HG02571 (cell line): ENCODE measurements at regions not wholly inside any gene's neighbourhood (a gene's known extent, or its start where the extent isn't known, plus 50 kb on each side); places are given as distances from the start of the nearest gene placed in this dataset.

Experiments
- ATAC-seq: cut with Tn5 transposase; IDR thresholded peaks from one replicate; pipeline ENCODE4 v1.9.1; 2021; ENCODE audit warnings: mild to moderate bottlenecking, moderate library complexity; ENCODE audit not compliant: unreplicated experiment

DNA sequence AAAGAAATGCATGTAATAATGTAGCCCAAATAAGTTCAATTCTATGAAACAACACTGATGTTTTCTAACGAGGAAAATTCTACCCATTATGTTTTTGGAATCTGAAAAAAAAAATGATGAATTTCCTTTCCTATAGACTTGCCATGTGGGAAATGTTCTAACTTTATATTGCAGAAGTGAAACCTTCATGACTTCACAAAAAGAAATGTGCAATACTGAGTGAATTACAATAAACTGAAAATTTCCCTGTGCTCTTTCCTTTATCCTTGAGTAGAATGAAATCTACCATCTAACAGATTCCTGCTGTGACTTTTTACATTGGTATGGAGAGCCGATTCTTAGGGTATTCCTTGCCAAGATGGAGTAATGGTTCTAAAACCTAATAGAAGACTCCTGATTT is 1622.5 kb downstream of the MAT2B start:
- ATAC-seq: no peak

DNA sequence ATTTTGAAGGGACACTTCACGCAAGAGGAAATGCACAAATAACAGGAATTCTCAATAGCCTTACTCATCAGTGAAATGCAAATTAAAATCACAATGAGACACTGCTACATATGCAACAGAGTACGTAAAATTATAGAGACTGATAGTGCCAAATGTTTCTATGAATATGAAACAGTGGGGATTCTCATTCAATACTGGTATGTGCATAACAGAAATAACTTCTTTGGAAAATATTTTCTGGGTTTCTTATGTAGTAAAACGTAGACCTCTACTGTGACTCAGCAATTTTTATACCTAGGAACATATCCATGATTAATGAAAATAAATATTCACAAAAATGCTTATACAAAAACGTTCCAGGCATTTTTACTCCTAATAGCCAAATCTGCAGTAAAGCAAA is 1625.2 kb downstream of the MAT2B start:
- no peak for ATAC-seq

DNA sequence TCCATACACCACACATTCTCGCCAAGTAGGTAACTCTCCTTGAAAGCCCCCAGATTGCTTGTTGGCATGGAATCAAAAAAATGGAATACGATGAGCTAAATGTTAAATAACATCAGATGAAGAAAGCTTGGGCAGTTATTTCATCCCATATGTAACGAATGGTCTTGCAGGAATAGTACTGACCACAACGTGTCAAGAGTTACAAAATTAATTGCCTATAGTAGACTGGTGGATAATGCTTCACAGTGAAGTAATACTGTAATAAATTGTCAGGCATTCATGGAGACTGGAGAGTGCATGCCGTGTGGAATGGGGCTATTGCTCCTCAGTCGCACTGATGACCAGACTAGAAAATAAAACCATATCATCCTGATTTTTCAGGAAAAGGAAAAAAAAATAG is 1628.7 kb downstream of the MAT2B start:
- no peak for ATAC-seq

GRCh38 chr5:165135565-165135964 is 1630.1 kb downstream of the MAT2B start:
- no peak for ATAC-seq

GRCh38 chr5:165137701-165138100 is 1632.3 kb downstream of the MAT2B start:
- no peak for ATAC-seq

DNA sequence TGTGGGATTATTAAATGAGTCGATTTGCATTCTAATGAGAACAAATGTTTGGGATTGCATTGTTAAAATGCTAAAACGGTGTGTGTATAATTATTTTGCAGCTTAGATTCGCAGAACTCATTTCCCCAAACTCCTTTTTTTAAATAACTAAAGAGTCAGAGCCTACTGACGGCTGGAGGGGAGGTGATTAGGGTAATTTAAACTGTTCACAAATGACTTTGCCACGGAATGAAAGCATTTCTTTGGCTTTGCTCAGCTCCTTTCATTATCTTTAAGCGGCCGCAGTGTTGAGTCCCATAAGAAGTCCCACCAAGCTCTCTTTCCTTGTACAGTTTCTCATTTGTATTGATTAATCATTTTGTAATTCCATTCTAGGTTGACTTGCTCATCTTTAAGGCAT is 1632.8 kb downstream of the MAT2B start:
- no peak for ATAC-seq

DNA sequence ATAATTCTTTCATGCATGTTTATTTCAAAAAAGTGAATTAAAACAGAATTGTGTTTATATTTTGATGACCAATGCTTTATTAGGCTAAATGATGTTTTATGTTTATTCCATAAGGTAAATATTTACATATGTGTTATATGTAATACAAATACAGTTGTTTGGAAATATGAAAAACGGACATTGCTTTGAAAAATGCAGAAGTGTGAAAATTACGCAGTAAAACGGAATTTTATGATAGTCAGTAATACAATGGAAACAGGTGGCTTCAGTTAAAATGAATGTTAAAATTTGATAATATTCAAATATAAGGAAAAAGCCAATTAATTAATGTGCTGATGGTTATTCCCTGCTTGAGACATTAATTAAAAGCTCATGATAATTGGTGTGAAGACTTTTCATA is 1633.8 kb downstream of the MAT2B start:
- no peak for ATAC-seq

DNA sequence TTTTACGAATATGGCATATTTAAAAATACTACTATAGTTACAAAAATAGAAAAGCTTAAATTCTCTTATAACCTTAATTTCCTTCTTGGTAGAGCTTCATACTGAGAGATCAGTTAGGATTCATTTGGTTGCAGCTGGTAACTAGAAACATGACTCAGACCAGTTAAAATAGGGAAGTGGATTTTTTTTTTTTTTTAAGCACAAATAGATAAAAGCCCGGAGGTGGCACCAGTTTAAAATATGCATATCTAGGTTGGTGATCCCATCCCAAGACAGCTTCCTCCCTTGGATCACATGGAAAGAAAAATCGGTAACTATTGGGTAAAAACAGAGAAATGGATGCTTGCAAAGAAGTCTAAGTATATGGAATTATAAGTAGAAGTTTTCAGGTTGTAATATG is 1634.3 kb downstream of the MAT2B start:
- ATAC-seq: no peak

GRCh38 chr5:165143741-165144140 is 1638.3 kb downstream of the MAT2B start:
- ATAC-seq: no peak

GRCh38 chr5:165149431-165149830 is 1644.0 kb downstream of the MAT2B start:
- ATAC-seq: no peak

- no peak for ATAC-seq
Observed at GRCh38 chr5:165152058-165152457, 1646.6 kb downstream of the MAT2B start.

DNA sequence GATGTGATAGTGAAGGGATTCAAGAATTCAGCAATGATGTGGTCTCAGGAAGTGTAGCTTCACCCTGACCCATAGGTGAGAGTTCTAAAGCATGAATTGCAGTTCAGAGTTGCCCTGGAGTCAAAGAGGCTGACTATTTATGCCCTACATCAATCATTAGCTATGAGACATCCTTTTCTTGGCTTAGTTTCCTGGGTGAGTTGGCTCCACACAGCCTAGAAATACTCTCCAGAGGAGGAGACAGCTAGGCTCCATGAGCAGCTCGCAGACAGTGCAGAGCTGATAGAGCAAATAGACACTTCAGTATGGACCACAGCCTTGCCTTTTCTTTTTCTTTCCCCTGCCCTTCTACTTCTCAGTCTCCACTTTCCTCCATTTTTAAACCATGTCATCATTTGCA is 1651.8 kb downstream of the MAT2B start:
- ATAC-seq: no peak

- no peak for ATAC-seq
Observed at GRCh38 chr5:165161204-165161603, 1655.8 kb downstream of the MAT2B start.

DNA sequence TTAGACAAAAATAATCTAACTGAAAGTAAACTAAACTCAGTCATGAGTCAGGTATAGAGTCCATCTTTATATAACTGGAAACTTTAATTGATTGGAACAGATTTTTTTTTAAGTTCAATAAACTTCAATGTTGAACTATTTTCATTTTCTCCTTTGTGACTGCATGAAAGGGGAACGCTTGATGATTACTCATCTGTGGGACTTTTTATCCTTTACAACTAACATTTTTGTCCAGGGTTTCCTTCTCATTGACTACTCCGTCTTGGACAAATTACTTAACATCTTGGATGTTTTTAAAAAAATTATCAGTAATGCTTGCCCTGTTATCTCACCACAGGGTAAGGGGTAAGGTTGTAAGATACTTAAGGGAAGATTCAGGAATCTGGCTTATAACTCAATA is 1658.4 kb downstream of the MAT2B start:
- no peak for ATAC-seq

- ATAC-seq: no peak
Observed at GRCh38 chr5:165173651-165174050, 1668.2 kb downstream of the MAT2B start.

DNA sequence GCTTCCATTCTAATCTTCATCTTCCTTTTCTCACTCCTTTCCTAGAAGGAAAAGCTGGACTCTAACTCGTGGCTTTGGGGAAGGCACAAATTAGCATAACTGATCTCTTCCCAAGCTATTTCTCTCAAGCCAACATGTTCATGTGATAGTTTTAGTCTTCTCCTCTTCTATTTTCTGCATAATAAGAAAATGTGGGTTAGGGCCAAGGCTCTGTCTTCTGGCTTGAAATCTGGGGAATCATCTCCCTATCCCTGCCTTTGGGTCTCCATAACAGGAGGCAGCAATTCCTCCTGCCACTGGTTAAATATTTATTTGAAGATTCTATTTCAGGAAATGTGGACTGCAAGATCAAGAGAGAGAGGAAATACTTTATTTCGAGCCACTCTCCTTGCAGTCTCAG is 1669.6 kb downstream of the MAT2B start:
- no peak for ATAC-seq

GRCh38 chr5:165184183-165184582 is 1678.8 kb downstream of the MAT2B start:
- no peak for ATAC-seq

GRCh38 chr5:165185716-165186115 is 1680.3 kb downstream of the MAT2B start:
- ATAC-seq: no peak

- no peak for ATAC-seq
Observed at GRCh38 chr5:165187815-165188214, 1682.4 kb downstream of the MAT2B start.

DNA sequence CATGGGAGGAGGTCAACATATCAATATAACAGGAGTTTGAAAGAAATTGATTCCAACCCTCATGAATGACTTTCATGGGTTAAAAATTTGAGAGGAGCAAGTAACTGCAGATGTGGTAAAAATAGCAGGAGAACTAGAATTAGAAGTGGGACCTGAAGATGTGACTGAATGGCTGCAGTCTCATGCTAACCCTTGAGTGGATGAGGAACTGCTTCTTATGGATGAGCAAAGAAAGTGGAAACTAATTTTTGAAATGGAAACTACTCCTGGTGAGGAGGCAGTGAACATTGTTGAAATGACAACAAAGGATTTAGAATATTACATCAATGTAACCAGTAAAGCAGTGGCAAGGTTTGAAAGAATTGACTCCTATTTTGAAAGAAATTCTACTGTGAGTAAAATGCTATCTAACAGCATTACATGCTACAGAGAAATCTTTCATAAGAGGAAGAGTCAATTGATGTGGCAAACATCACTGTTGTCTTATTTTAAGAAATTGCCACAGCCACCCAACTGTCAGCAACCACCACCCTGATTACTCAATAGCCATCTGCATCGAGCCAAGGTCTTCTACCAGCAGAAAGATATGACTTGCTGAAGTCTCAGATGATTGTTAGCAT is 1683.2 kb downstream of the MAT2B start:
- no peak for ATAC-seq

- no peak for ATAC-seq
Observed at GRCh38 chr5:165196961-165197360, 1691.5 kb downstream of the MAT2B start.

- ATAC-seq: no peak
Observed at GRCh38 chr5:165201369-165201768, 1696.0 kb downstream of the MAT2B start.

DNA sequence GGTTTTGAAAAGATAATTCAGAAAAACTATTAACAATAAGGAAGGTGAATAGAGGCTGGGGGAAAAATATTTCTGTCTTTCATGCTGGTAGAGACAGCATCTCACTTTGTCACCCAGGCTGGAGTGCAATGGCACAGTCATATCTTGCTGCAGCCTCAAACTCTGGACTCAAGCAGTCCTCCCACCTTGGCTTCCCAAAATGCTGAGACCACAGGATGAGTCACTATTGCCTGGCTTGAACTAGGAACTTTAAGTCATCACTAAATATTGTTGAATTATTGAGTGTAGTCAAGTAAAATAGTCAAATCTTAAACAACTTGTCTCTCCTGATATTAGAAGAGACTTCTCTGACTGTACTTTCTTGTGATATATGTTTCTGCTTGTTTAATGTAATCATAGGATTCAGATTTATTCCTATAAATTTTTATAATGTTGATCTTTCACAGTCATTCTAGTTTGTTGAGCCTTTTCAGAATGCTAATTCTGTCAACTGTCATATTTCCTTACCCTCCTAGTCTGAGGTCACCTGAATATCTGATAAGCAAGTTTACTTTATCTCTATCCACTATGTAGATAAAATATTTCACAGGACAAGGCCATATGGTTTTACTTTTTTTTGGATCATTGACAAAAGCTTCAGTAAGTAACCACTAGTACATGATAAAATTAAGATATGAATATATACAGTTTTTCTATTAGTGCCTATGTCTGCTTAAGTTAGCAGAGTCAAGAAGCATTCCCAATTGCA is 1696.5 kb downstream of the MAT2B start:
- ATAC-seq: no peak
